ENCODE measurements at regions not wholly inside any gene's neighbourhood (a gene's known extent, or its start where the extent isn't known, plus 50 kb on each side); places are given as distances from the start of the nearest gene placed in this dataset.

- TF ChIP-seq CTCF (IDR thresholded peaks at IDR 0.05) (no peak), POLR2A (IDR thresholded peaks at IDR 0.05) (no peak)
Measured at GRCh38 chr10:2984682-2985081, 82.7 kb upstream of the PFKP start.
